ENCODE measurements at regions not wholly inside any gene's neighbourhood (a gene's known extent, or its start where the extent isn't known, plus 50 kb on each side); places are given as distances from the start of the nearest gene placed in this dataset.

DNA sequence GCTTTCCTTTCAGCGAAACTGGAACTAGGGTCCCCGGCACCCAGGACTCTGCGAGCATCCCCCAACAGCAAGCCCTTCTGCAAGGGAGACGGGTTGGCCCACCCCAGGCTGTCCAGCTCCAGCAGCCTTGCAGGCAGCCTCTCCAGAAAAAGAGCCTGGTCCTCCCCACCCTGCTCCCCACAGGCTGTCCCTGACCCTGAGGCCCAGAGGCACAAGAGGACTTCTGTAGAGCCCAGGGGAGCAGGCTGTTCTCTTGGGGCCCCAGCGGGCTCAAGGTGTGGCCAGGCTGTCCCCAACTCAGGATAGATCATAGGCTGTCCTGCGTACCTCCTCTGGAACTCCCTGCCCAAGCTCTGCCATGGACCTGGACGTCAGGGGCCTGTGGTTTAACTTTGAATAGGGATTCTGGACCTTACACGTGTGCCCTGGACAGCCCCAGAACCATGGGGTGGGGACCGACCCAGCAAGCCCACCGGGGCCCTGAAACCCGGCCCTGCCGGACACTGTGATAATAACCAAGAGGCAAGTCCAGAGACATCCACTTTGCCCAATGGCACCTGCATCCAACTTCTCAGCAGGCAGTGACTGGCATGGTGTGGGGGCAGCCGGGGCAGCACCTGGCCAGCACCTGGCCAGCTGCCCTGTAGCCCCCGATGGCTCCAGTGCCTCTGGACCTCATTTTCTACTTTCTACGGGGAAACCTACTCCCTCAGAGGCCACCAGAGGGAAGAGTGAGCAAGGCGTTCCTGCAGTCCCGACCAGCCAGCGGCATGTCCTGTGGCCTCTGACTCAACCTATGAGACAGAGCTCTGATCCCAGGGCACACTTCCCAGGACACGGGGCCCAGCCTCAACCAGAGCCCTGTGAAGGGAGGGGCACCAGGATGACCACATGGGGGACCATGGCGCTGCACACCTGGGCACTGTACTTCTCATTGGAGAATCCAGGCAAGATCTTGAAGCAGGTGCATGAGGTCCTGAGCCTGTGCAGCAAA is 50.9 kb upstream of the TPM4 start (continued):
- 0 out of 2 replicates have a peak, but pooled peaks have one; percentile 18 for TF ChIP-seq CBX5 (CRISPR knock-in tag; IDR thresholded peaks at IDR 0.05; ENCODE audit: borderline replicate concordance)
- TF ChIP-seq SAP130 (CRISPR knock-in tag; IDR thresholded peaks at IDR 0.05; ENCODE audit: low read depth) = 0 out of 2 replicates have a peak, but pooled peaks have one; percentile 16
- TF ChIP-seq, protein P1, sequence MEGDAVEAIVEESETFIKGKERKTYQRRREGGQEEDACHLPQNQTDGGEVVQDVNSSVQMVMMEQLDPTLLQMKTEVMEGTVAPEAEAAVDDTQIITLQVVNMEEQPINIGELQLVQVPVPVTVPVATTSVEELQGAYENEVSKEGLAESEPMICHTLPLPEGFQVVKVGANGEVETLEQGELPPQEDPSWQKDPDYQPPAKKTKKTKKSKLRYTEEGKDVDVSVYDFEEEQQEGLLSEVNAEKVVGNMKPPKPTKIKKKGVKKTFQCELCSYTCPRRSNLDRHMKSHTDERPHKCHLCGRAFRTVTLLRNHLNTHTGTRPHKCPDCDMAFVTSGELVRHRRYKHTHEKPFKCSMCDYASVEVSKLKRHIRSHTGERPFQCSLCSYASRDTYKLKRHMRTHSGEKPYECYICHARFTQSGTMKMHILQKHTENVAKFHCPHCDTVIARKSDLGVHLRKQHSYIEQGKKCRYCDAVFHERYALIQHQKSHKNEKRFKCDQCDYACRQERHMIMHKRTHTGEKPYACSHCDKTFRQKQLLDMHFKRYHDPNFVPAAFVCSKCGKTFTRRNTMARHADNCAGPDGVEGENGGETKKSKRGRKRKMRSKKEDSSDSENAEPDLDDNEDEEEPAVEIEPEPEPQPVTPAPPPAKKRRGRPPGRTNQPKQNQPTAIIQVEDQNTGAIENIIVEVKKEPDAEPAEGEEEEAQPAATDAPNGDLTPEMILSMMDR (CRISPR knock-in tag; IDR thresholded peaks at IDR 0.05) = peak; percentile 81
- no peak for TF ChIP-seq ZNF563 (CRISPR knock-in tag; IDR thresholded peaks at IDR 0.05)
- TF ChIP-seq NR2F6 (IDR thresholded peaks at IDR 0.05) = no peak
- peak; percentile 30; the same call in 1 of the 2 replicates for TF ChIP-seq NR2F6 (CRISPR knock-in tag; IDR thresholded peaks at IDR 0.05)
- TF ChIP-seq, protein P2, sequence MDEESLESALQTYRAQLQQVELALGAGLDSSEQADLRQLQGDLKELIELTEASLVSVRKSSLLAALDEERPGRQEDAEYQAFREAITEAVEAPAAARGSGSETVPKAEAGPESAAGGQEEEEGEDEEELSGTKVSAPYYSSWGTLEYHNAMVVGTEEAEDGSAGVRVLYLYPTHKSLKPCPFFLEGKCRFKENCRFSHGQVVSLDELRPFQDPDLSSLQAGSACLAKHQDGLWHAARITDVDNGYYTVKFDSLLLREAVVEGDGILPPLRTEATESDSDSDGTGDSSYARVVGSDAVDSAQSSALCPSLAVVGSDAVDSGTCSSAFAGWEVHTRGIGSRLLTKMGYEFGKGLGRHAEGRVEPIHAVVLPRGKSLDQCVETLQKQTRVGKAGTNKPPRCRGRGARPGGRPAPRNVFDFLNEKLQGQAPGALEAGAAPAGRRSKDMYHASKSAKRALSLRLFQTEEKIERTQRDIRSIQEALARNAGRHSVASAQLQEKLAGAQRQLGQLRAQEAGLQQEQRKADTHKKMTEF (CRISPR knock-in tag; IDR thresholded peaks at IDR 0.05) = 0 out of 2 replicates have a peak, but pooled peaks have one; percentile 25
- TF ChIP-seq RXRB (CRISPR knock-in tag; IDR thresholded peaks at IDR 0.05; ENCODE audit: borderline replicate concordance) = 0 out of 2 replicates have a peak, but pooled peaks have one; percentile 20
- peak; percentile 33; the same call in 1 of the 2 replicates for TF ChIP-seq ZNF792 (CRISPR knock-in tag; IDR thresholded peaks at IDR 0.05)
- TF ChIP-seq ZNF124 (CRISPR knock-in tag; IDR thresholded peaks at IDR 0.05) = no peak
- TF ChIP-seq, protein P3, sequence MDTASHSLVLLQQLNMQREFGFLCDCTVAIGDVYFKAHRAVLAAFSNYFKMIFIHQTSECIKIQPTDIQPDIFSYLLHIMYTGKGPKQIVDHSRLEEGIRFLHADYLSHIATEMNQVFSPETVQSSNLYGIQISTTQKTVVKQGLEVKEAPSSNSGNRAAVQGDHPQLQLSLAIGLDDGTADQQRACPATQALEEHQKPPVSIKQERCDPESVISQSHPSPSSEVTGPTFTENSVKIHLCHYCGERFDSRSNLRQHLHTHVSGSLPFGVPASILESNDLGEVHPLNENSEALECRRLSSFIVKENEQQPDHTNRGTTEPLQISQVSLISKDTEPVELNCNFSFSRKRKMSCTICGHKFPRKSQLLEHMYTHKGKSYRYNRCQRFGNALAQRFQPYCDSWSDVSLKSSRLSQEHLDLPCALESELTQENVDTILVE (CRISPR knock-in tag; IDR thresholded peaks at IDR 0.05) = 0 out of 2 replicates have a peak, but pooled peaks have one; percentile 28
- 0 out of 2 replicates have a peak, but pooled peaks have one; percentile 13 for TF ChIP-seq BCL6 (CRISPR knock-in tag; IDR thresholded peaks at IDR 0.05)

Data from HepG2 (cell line).